ENCODE measurements at regions not wholly inside any gene's neighbourhood (a gene's known extent, or its start where the extent isn't known, plus 50 kb on each side); places are given as distances from the start of the nearest gene placed in this dataset.

DNA sequence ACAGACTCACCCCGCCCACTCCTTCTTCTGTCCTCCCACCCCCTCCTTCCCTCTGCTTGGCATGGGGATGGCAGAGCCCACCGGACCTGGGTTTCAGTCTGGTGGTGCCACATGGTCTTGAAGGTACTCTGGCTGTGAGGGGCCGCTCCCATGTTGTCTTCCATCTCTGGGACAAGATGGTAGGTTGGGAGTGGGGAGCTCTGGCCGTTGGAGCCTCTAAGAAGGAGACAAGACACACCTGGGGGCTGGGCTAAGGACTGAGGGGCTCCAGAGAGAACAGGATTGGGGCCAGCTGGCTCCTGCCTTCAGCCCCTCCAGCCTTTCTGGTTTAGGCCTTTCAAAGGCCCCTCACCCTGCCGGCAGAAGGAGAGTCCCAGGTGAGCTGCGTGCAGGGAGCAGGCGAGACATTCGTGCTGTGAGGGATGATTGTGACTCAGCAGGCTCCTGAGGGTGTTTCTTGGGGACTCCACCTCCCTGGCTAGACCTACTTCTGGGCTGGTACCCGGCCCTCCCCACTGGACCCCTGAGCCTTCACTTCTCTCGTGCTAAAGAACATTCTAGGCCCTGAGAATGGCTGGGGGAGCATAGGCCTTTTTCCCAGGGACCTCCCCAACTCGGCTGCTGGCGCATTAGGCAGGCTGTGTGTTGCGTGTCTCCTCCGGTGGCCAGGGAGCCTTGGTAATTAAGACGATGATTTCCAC, 128.2 kb upstream of the HAAO start:
- TF ChIP-seq, protein P1, sequence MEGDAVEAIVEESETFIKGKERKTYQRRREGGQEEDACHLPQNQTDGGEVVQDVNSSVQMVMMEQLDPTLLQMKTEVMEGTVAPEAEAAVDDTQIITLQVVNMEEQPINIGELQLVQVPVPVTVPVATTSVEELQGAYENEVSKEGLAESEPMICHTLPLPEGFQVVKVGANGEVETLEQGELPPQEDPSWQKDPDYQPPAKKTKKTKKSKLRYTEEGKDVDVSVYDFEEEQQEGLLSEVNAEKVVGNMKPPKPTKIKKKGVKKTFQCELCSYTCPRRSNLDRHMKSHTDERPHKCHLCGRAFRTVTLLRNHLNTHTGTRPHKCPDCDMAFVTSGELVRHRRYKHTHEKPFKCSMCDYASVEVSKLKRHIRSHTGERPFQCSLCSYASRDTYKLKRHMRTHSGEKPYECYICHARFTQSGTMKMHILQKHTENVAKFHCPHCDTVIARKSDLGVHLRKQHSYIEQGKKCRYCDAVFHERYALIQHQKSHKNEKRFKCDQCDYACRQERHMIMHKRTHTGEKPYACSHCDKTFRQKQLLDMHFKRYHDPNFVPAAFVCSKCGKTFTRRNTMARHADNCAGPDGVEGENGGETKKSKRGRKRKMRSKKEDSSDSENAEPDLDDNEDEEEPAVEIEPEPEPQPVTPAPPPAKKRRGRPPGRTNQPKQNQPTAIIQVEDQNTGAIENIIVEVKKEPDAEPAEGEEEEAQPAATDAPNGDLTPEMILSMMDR (IDR thresholded peaks at IDR 0.05), result no peak
- TF ChIP-seq POLR2A (IDR thresholded peaks at IDR 0.05), result no peak
